Neural cell (in vitro differentiated cells): ENCODE measurements at regions not wholly inside any gene's neighbourhood (a gene's known extent, or its start where the extent isn't known, plus 50 kb on each side); places are given as distances from the start of the nearest gene placed in this dataset.
"Not testable (repeated sequence)": the region's sequence is repeated elsewhere in the genome, so short reads cannot be mapped to it uniquely, and the experiment has no call there.

Experiments
- H2AFZ ChIP-seq: fragments of 200-600, 300-800 bp; sonication (generic), shearing (Covaris generic); 2 replicates; pipeline ENCODE4 v1.6.0; 2014; ENCODE audit warnings: low read depth, mild to moderate bottlenecking, antibody characterized with exemption, low read length, moderate library complexity
- H3F3A ChIP-seq: fragments of 200-600 bp; shearing (Covaris generic); 2 replicates; pipeline ENCODE4 v1.6.1; 2016; ENCODE audit warnings: mild to moderate bottlenecking, moderate library complexity, mixed read lengths, antibody characterized with exemption, low read length; ENCODE audit not compliant: insufficient read depth, poor library complexity, severe bottlenecking
- H3K27ac ChIP-seq: fragments of 200-600, 300-800 bp; sonication (generic), shearing (Covaris generic); 2 replicates; pipeline ENCODE4 v1.5.1; 2014; ENCODE audit warnings: mild to moderate bottlenecking, low read length, moderate library complexity
- H3K27me3 ChIP-seq: fragments of 300-800, 200-600 bp; sonication (generic), shearing (Covaris generic); 2 replicates; pipeline ENCODE4 v1.6.0; 2014; ENCODE audit warnings: mild to moderate bottlenecking, low read depth, low read length, moderate library complexity; ENCODE audit not compliant: insufficient read depth
- H3K36me3 ChIP-seq: fragments of 300-800, 200-600 bp; sonication (generic), shearing (Covaris generic); 2 replicates; pipeline ENCODE4 v1.5.1; 2014; ENCODE audit warnings: mild to moderate bottlenecking, antibody characterized with exemption, low read length, moderate library complexity; ENCODE audit not compliant: insufficient read depth
- H3K4me2 ChIP-seq: fragments of 300-800, 200-600 bp; sonication (generic), shearing (Covaris generic); 2 replicates; pipeline ENCODE4 v1.6.0; 2014; ENCODE audit warnings: mild to moderate bottlenecking, low read length
- H3K4me3 ChIP-seq: fragments of 300-800, 200-600 bp; sonication (generic), shearing (Covaris generic); 2 replicates; pipeline ENCODE4 v1.5.1; 2014; ENCODE audit warnings: mild to moderate bottlenecking, low read length, moderate library complexity
- H3K79me2 ChIP-seq: fragments of 200-600 bp; shearing (Covaris generic); replicated peaks from 2 replicates; pipeline ENCODE4 v1.6.0; 2014; ENCODE audit warnings: mild to moderate bottlenecking, low read length, moderate library complexity; ENCODE audit not compliant: insufficient read depth
- H3K9ac ChIP-seq: fragments of 300-800, 200-600 bp; sonication (generic), shearing (Covaris generic); 2 replicates; pipeline ENCODE4 v1.6.1; 2016; ENCODE audit warnings: mild to moderate bottlenecking, low read length, mixed read lengths
- H3K9me2 ChIP-seq: fragments of 200-600 bp; shearing (Covaris generic); 2 replicates; pipeline ENCODE4 v1.6.1; 2016; ENCODE audit warnings: mild to moderate bottlenecking, low read length, mixed read lengths; ENCODE audit not compliant: insufficient read depth
- H3K9me3 ChIP-seq: fragments of 200-600, 300-800 bp; sonication (generic), shearing (Covaris generic); 2 replicates; pipeline ENCODE4 v1.6.1; 2016; ENCODE audit warnings: mild to moderate bottlenecking, mixed run types, low read length, moderate library complexity, mixed read lengths
- H4K20me1 ChIP-seq: fragments of 200-600 bp; shearing (Covaris generic); 2 replicates; pipeline ENCODE4 v1.6.1; 2016; ENCODE audit warnings: mild to moderate bottlenecking, mixed run types; ENCODE audit not compliant: insufficient read depth
- CTCF ChIP-seq: fragments of 450-650 bp; IDR thresholded peaks from 2 replicates; pipeline ENCODE4 v1.5.1; 2014; ENCODE audit warnings: antibody characterized with exemption, mild to moderate bottlenecking, moderate library complexity; ENCODE audit not compliant: poor library complexity, severe bottlenecking
- EP300 ChIP-seq: fragments of 450-650 bp; conservative IDR thresholded peaks from 2 replicates; pipeline ENCODE4 v1.6.1; 2014; ENCODE audit warnings: antibody characterized with exemption, mild to moderate bottlenecking, moderate library complexity; ENCODE audit not compliant: poor library complexity, severe bottlenecking
- EZH2 ChIP-seq: fragments of 200-600, 300-800 bp; shearing (Covaris generic), sonication (generic); IDR thresholded peaks from 2 replicates; pipeline ENCODE4 v1.6.1; 2014; ENCODE audit warnings: antibody characterized with exemption, low read length, borderline replicate concordance, mild to moderate bottlenecking; ENCODE audit not compliant: insufficient read depth, poor library complexity, severe bottlenecking
- MXI1 ChIP-seq: fragments of 450-650 bp; conservative IDR thresholded peaks from 2 replicates; pipeline ENCODE4 v1.6.1; 2014; ENCODE audit warnings: antibody characterized with exemption, mild to moderate bottlenecking; ENCODE audit not compliant: poor library complexity, severe bottlenecking
- POLR2AphosphoS5 ChIP-seq: IDR thresholded peaks from 2 replicates; pipeline ENCODE4 v1.6.1; 2012
- RAD21 ChIP-seq: fragments of 450-650 bp; conservative IDR thresholded peaks from 2 replicates; pipeline ENCODE4 v1.6.1; 2014; ENCODE audit warnings: antibody characterized with exemption, mild to moderate bottlenecking, moderate library complexity
- REST ChIP-seq: IDR thresholded peaks from 2 replicates; pipeline ENCODE4 v1.6.1; 2012; ENCODE audit warnings: borderline replicate concordance
- SMC3 ChIP-seq: fragments of 450-650 bp; conservative IDR thresholded peaks from 2 replicates; pipeline ENCODE4 v1.6.1; 2014; ENCODE audit warnings: antibody characterized with exemption, mild to moderate bottlenecking, moderate library complexity; ENCODE audit not compliant: poor library complexity
- TAF1 ChIP-seq: IDR thresholded peaks from 2 replicates; pipeline ENCODE4 v1.6.1; 2012; ENCODE audit warnings: low read depth

GRCh38 chr1:47501069-47501468, 63.2 kb downstream of the FOXD2 start:
- H3K36me3 ChIP-seq: no peaks in the 10 kb centered on the region
- no peaks in the 10 kb centered on the region for H3K9me2 ChIP-seq
- no peak overlapping the region for H3K27ac ChIP-seq
- H3K9ac ChIP-seq: no peak overlapping the region
- no peaks in the 10 kb centered on the region for H3K9me3 ChIP-seq
- TF ChIP-seq TAF1 (no peak), EZH2 (no peak), RAD21 (no peak), REST (no peak), MXI1 (no peak), EP300 (no peak)
- no peaks in the 10 kb centered on the region for H3K79me2 ChIP-seq
- H3K4me2 ChIP-seq: no peak overlapping the region
- no peak overlapping the region for H3K4me3 ChIP-seq
- H4K20me1 ChIP-seq: no peaks in the 10 kb centered on the region
- H3K27me3 ChIP-seq: peaks cover 8% of the 10 kb centered on the region
- no peak overlapping the region for H2AFZ ChIP-seq
- no peaks in the 10 kb centered on the region for H3F3A ChIP-seq

DNA sequence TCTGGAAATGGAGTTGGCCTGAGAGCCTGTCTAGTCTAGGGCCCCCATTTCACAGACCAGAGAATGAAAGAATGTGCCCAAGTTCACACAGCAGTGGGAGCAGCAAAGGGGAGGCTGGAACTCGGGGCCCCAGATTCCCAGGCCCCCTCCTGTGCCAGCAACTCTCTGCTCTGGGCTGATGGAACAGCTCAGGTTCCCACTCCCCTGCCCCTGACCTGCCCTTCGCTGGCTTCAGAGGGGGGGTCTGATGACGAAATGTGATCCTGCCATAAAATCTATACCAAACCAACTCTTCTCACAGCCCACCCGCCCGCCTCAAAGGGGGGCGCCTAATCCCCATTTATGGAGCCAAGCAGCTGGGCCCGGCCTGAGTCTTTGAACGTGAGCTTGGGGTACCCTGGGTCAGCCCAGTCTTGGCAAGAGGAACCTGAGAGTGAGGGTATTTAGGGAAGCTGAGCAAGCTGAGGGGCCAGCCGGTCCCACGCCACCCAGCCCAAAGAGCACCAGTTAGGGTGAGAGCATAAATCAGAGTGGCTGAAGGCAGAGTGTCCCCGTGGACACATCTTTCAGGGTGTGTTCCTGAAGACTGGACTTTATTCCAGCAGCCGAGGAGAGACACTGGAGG, 65.0 kb downstream of the FOXD2 start:
- no peaks in the 10 kb centered on the region for H3K9me3 ChIP-seq
- no peak overlapping the region for H3K4me2 ChIP-seq
- H3K27ac ChIP-seq: no peak overlapping the region
- H3K9ac ChIP-seq: no peak overlapping the region
- no peaks in the 10 kb centered on the region for H3K36me3 ChIP-seq
- no peaks in the 10 kb centered on the region for H3K79me2 ChIP-seq
- H3K4me3 ChIP-seq: no peak overlapping the region
- no peak for TF ChIP-seq REST
- TF ChIP-seq MXI1: no peak
- no peak for TF ChIP-seq EP300
- TF ChIP-seq CTCF: no peak
- TF ChIP-seq SMC3: no peak
- no peak for TF ChIP-seq TAF1
- TF ChIP-seq EZH2: no peak
- no peak for TF ChIP-seq RAD21
- no peak for TF ChIP-seq POLR2AphosphoS5
- peaks cover 26% of the 10 kb centered on the region for H3K27me3 ChIP-seq
- H4K20me1 ChIP-seq: no peaks in the 10 kb centered on the region
- H3K9me2 ChIP-seq: no peaks in the 10 kb centered on the region
- H2AFZ ChIP-seq: no peak overlapping the region
- no peaks in the 10 kb centered on the region for H3F3A ChIP-seq

DNA sequence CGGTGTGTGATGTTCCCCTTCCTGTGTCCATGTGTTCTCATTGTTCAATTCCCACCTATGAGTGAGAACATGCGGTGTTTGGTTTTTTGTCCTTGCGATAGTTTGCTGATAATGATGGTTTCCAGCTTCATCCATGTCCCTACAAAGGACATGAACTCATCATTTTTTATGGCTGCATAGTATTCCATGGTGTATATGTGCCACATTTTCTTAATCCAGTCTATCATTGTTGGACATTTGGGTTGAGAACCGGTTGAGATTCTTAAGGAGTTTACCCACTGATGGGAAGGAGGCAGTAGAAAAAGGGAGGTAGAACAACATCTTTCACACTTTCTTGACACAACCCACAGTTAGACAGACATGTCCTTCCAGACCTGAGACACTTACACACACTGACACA, 67.0 kb downstream of the FOXD2 start:
- not testable (repeated sequence) for H3K9me3 ChIP-seq, H3K27ac ChIP-seq, H4K20me1 ChIP-seq, H3K9me2 ChIP-seq, H3K4me3 ChIP-seq, H3K4me2 ChIP-seq, H3K79me2 ChIP-seq, H3K9ac ChIP-seq, H2AFZ ChIP-seq, H3F3A ChIP-seq, H3K36me3 ChIP-seq
- H3K27me3 ChIP-seq: peaks cover 45% of the 10 kb centered on the region
